Progenitor cell of endocrine pancreas (in vitro differentiated cells): ENCODE measurements at regions not wholly inside any gene's neighbourhood (a gene's known extent, or its start where the extent isn't known, plus 50 kb on each side); places are given as distances from the start of the nearest gene placed in this dataset.

ENCODE experiments used
- DNase-seq: peaks from one replicate; pipeline ENCODE4 v3.0.0; 2021; ENCODE audit warnings: low spot score; ENCODE audit not compliant: unreplicated experiment
- H3K27ac Mint-ChIP-seq: 2 replicates; pipeline ENCODE4 v1.8.0; 2021; ENCODE audit warnings: mild to moderate bottlenecking, moderate library complexity, mixed read lengths
- H3K27me3 Mint-ChIP-seq: 2 replicates; pipeline ENCODE4 v1.8.0; 2021; ENCODE audit warnings: mixed read lengths
- H3K36me3 Mint-ChIP-seq: 2 replicates; pipeline ENCODE4 v1.8.0; 2022; ENCODE audit warnings: mixed read lengths; ENCODE audit not compliant: insufficient read depth
- H3K4me1 Mint-ChIP-seq: 2 replicates; pipeline ENCODE4 v1.8.0; 2021; ENCODE audit warnings: low read depth, mixed read lengths
- H3K4me3 Mint-ChIP-seq: 2 replicates; pipeline ENCODE4 v1.8.0; 2021; ENCODE audit warnings: low read depth, mild to moderate bottlenecking, moderate library complexity, mixed read lengths
- H3K9me3 Mint-ChIP-seq: 2 replicates; pipeline ENCODE4 v1.8.0; 2021; ENCODE audit warnings: low read depth, mixed read lengths
- TF ChIP-seq, protein P1 (sequence below): fragments of 200-600 bp; sonication (generic); IDR thresholded peaks from one replicate; pipeline ENCODE4 v1.5.0; 2021; ENCODE audit warnings: antibody characterized with exemption, mild to moderate bottlenecking; ENCODE audit not compliant: unreplicated experiment

DNA sequence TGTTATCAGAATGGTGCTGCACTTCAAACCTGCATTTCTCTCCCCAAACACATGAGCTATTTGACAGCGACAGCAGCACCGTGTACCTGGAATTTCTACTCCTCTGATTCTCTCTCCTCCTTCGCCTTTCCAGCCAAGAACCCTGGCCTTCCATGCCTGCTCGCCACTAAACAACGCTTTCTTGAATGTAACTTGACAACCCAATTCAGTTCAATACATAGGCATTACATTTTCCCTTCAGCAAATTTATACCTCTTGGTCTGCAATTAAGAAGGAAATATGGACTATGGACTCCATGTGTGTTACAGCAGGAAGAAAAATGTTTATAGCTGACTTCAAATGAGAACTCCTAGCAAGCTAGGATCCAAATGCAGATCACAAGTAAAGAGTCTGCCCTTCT, 162.6 kb upstream of the AUTS2 start:
- no peak for DNase-seq
- no peaks in the 10 kb centered on the region for H3K9me3 Mint-ChIP-seq

DNA sequence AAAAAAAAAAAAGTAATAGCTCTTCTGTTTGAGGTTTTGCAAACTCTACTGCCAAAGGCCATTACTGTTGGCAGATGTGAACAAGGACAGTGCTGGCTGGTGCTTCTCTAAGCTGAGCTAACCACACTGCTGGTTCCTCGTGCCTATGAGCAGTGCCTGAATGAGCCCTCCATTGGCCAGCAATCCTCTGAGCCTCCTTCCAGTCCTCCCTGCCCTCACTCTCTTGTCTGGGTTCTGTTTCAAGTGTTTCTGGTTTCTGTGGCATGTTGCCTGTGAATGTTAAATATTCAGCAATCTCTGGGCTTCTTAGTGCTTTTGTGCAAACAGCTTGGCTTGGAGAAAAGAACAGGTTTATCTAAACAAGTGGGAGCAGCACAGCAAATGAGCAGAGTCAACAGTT, 161.3 kb upstream of the AUTS2 start:
- TF ChIP-seq, protein P1, sequence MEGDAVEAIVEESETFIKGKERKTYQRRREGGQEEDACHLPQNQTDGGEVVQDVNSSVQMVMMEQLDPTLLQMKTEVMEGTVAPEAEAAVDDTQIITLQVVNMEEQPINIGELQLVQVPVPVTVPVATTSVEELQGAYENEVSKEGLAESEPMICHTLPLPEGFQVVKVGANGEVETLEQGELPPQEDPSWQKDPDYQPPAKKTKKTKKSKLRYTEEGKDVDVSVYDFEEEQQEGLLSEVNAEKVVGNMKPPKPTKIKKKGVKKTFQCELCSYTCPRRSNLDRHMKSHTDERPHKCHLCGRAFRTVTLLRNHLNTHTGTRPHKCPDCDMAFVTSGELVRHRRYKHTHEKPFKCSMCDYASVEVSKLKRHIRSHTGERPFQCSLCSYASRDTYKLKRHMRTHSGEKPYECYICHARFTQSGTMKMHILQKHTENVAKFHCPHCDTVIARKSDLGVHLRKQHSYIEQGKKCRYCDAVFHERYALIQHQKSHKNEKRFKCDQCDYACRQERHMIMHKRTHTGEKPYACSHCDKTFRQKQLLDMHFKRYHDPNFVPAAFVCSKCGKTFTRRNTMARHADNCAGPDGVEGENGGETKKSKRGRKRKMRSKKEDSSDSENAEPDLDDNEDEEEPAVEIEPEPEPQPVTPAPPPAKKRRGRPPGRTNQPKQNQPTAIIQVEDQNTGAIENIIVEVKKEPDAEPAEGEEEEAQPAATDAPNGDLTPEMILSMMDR = no peak
- Mint-ChIP-seq H3K9me3 (no peaks in the 10 kb centered on the region), H3K36me3 (peaks cover 1% of the 10 kb centered on the region), H3K27me3 (peaks cover 10% of the 10 kb centered on the region), H3K4me3 (no peak overlapping the region), H3K4me1 (peaks cover 2% of the 10 kb centered on the region), H3K27ac (no peak overlapping the region)
- no peak for DNase-seq

More for the DNA sequence above, 162.6 kb upstream of the AUTS2 start:
- no peak overlapping the region for H3K27ac Mint-ChIP-seq
- TF ChIP-seq, protein P1 = no peak
- H3K4me3 Mint-ChIP-seq = no peak overlapping the region
- peaks cover 1% of the 10 kb centered on the region for H3K36me3 Mint-ChIP-seq
- peaks cover 14% of the 10 kb centered on the region for H3K27me3 Mint-ChIP-seq
- H3K4me1 Mint-ChIP-seq = peaks cover 2% of the 10 kb centered on the region

DNA sequence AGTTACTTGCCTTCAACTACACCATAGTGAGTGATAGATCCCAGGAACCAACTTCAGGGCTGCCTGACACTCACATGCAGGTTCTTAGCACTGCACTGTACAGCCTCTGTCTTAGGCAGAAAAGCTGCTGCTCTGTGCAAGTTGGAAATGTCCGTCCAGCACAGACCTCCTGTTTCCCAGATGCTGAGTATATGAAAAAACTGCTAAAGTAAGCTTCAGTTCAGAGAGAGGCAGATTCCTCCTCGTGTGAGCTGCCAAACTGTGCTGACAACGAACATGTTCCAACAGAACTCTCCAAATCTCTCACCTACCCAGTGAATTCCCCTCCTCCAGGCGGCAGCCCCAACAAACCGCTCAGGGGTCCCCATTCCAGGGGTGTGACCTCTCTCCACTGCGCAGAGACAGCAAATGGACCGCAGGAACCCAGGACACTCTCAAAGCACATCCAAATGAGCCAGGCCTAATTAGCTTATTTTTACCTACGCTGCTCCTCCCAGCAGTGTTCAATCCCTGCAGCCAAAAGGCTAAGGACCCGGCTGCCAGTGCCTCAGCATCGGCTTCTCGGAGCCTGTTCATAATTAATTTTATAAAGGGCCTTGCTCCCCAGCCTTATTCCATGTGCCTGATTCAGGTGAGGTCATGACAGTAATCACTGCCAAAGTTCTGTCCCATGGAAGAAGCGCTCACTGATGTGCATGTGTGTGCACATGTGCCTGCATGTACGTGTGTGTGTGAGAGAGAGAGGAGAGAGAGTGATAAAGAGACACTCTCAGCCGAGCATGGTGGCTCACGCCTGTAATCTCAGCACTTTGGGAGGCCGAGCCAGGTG, 159.5 kb upstream of the AUTS2 start:
- no peak overlapping the region for H3K27ac Mint-ChIP-seq
- H3K4me3 Mint-ChIP-seq = no peak overlapping the region
- TF ChIP-seq, protein P1 = no peak
- DNase-seq = no peak
- peaks cover 1% of the 10 kb centered on the region for H3K36me3 Mint-ChIP-seq
- no peaks in the 10 kb centered on the region for H3K9me3 Mint-ChIP-seq
- peaks cover 10% of the 10 kb centered on the region for H3K27me3 Mint-ChIP-seq
- peaks cover 2% of the 10 kb centered on the region for H3K4me1 Mint-ChIP-seq

DNA sequence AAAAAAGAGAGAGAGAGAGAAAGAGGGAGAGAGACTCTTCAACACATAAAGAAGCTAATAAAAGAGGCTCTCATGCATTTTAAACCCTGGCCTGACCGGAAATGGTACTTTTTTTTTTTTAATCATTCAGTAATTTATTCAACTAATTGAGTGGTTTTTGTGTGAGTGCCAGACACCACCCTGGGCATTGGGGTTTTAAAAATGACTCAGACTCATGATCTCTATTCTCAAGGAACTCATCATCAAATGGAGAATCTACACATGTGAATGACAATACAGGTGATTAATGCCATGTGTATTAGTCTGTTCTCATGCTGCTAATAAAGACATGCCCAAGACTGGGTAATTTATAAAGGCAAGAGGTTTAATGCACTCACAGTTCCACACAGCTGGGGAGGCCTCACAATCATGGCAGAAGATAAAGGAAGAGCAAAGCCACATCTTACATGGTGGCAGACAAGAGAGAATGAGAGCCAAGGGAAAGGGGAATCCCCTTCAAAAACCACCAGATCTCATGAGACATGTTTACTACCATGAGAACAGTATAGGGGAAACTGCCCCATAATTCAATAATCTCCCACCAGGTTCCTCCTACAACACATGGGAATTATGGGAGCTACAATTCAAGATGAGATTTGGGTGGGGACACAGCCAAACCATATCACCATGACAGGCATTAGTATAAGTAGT, 158.5 kb upstream of the AUTS2 start:
- Mint-ChIP-seq H3K27me3 (peaks cover 4% of the 10 kb centered on the region), H3K36me3 (no peaks in the 10 kb centered on the region), H3K27ac (no peak overlapping the region), H3K4me1 (peaks cover 2% of the 10 kb centered on the region), H3K4me3 (no peak overlapping the region), H3K9me3 (peaks cover 3% of the 10 kb centered on the region)
- TF ChIP-seq, protein P1 = no peak
- DNase-seq = no peak

DNA sequence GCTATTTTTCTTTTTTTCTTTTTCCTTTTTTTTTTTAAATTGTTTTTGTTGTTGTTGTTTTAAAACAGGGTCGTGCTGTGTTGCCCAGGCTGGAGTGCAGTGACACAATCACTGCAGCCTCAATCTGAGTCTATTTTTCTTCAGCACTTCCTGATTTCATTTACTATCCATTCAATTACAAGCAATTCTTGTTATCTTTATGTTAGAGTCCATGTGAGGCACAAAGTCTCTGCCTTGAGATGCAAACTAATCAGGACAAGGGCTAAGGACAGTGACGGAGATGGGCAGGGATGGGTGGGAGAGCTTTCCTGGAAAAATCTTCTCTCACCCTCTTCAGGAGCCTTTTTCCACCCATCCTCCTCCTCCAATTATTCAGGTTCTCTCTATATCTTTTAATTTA, 157.3 kb upstream of the AUTS2 start:
- peaks cover 3% of the 10 kb centered on the region for H3K9me3 Mint-ChIP-seq
- no peak overlapping the region for H3K27ac Mint-ChIP-seq
- H3K27me3 Mint-ChIP-seq = peaks cover 7% of the 10 kb centered on the region
- TF ChIP-seq, protein P1 = no peak
- no peaks in the 10 kb centered on the region for H3K36me3 Mint-ChIP-seq
- H3K4me1 Mint-ChIP-seq = peaks cover 2% of the 10 kb centered on the region
- H3K4me3 Mint-ChIP-seq = no peak overlapping the region
- DNase-seq = no peak
